ENCODE measurements at regions not wholly inside any gene's neighbourhood (a gene's known extent, or its start where the extent isn't known, plus 50 kb on each side); places are given as distances from the start of the nearest gene placed in this dataset.

- Histone ChIP-seq H3K9me3 (replicated peaks) (peaks cover 49% of the 10 kb centered on the region), H3K4me1 (no peaks in the 10 kb centered on the region), H3K36me3 (no peaks in the 10 kb centered on the region), H3K27ac (replicated peaks) (no peak overlapping the region), H3K4me3 (no peak overlapping the region), H3K27me3 (ENCODE audit: low read depth) (no peaks in the 10 kb centered on the region)
- no peak for TF ChIP-seq CTCF (IDR thresholded peaks at IDR 0.05; ENCODE audit: borderline replicate concordance)
- intact Hi-C loops (cut with micrococcal nuclease) = no loop called here
- no peak for DNase-seq
Measured at GRCh38 chr5:12292610-12293204, 388.5 kb upstream of the CTNND2 start.

DNA sequence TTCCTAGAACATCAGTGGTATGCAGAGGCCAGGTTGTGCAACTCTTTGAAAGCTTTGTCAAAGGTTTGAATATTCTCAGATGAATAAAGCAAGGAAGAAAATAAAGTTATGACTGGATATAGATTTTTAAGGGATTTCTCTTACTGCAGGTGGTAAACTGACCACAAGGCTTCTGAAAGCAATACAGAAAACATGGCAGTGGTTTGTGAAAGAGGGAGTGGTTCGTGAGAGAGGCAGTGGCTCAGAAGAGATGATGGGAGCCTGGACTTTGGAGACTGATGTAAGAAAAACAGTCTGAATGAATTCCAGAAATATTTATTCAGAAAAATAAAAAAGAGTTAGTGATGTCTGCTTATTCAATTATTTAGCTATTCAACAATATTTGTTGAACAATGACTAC is 380.4 kb upstream of the CTNND2 start:
- no peak overlapping the region for H3K4me3 ChIP-seq
- TF ChIP-seq CTCF (IDR thresholded peaks at IDR 0.05; ENCODE audit: borderline replicate concordance) = no peak
- H3K27me3 ChIP-seq (ENCODE audit: low read depth) = no peaks in the 10 kb centered on the region
- no peak for DNase-seq
- H3K4me1 ChIP-seq = no peaks in the 10 kb centered on the region
- intact Hi-C loops (cut with micrococcal nuclease) = no loop called here
- no peak overlapping the region for H3K27ac ChIP-seq (replicated peaks)
- H3K9me3 ChIP-seq (replicated peaks) = peaks cover 11% of the 10 kb centered on the region
- no peaks in the 10 kb centered on the region for H3K36me3 ChIP-seq

- no peak for TF ChIP-seq CTCF (IDR thresholded peaks at IDR 0.05; ENCODE audit: borderline replicate concordance)
- no peaks in the 10 kb centered on the region for H3K27me3 ChIP-seq (ENCODE audit: low read depth)
- H3K36me3 ChIP-seq = no peaks in the 10 kb centered on the region
- no peak overlapping the region for H3K27ac ChIP-seq (replicated peaks)
- no peaks in the 10 kb centered on the region for H3K4me1 ChIP-seq
- H3K4me3 ChIP-seq = no peak overlapping the region
- intact Hi-C loops (cut with micrococcal nuclease) = no loop called here
- no peak for DNase-seq
- H3K9me3 ChIP-seq (replicated peaks) = peaks cover 3% of the 10 kb centered on the region
Measured at GRCh38 chr5:12277504-12278192, 373.4 kb upstream of the CTNND2 start.

- no peak for TF ChIP-seq CTCF (IDR thresholded peaks at IDR 0.05; ENCODE audit: borderline replicate concordance)
- H3K4me3 ChIP-seq = no peak overlapping the region
- intact Hi-C loops (cut with micrococcal nuclease) = no loop called here
Measured at GRCh38 chr5:12274236-12274635, 370.0 kb upstream of the CTNND2 start.

GRCh38 chr5:12272389-12272788 is 368.1 kb upstream of the CTNND2 start:
- no peak for DNase-seq
- no peak for TF ChIP-seq CTCF (IDR thresholded peaks at IDR 0.05; ENCODE audit: borderline replicate concordance)
- no peak overlapping the region for H3K4me3 ChIP-seq
- H3K36me3 ChIP-seq = no peaks in the 10 kb centered on the region
- H3K4me1 ChIP-seq = no peaks in the 10 kb centered on the region
- H3K27ac ChIP-seq (replicated peaks) = no peak overlapping the region
- intact Hi-C loops (cut with micrococcal nuclease) = no loop called here
- H3K9me3 ChIP-seq (replicated peaks) = peaks cover 3% of the 10 kb centered on the region
- H3K27me3 ChIP-seq (ENCODE audit: low read depth) = no peaks in the 10 kb centered on the region

More at GRCh38 chr5:12274236-12274635, 370.0 kb upstream of the CTNND2 start:
- H3K9me3 ChIP-seq (replicated peaks) = peaks cover 3% of the 10 kb centered on the region
- H3K27ac ChIP-seq (replicated peaks) = no peak overlapping the region
- no peaks in the 10 kb centered on the region for H3K36me3 ChIP-seq
- no peak for DNase-seq
- H3K27me3 ChIP-seq (ENCODE audit: low read depth) = no peaks in the 10 kb centered on the region
- no peaks in the 10 kb centered on the region for H3K4me1 ChIP-seq

Data from left ventricle myocardium inferior (tissue), 1 donor.